Activated gamma-delta T cell (primary cell): ENCODE measurements at regions not wholly inside any gene's neighbourhood (a gene's known extent, or its start where the extent isn't known, plus 50 kb on each side); places are given as distances from the start of the nearest gene placed in this dataset.
"Not testable (repeated sequence)": the region's sequence is repeated elsewhere in the genome, so short reads cannot be mapped to it uniquely, and the experiment has no call there.

ENCODE experiments used
- DNase-seq: peaks from one replicate; lab custom pipeline; 2025; lab: John Stamatoyannopoulos, UW

DNA sequence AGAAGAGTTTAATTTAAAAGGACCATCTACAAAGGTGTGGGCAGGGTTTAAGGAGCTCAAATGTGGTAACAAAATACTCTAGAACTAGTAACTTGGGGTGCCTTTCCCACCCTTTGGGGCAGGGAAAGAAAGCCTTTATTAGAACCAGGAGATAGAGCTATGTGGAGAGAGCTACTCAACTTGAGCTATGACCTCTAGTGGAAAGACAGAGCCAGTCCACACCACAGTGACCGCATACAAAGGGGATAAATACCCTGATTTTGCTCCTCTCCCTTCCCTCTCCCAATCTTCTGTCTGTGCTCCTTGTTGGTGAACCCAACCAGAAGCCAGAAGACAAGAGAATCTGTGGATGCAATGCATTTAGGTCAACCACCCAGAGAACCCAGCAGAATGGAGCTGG is 54.4 kb upstream of the JAK1 start:
- no peak for DNase-seq

DNA sequence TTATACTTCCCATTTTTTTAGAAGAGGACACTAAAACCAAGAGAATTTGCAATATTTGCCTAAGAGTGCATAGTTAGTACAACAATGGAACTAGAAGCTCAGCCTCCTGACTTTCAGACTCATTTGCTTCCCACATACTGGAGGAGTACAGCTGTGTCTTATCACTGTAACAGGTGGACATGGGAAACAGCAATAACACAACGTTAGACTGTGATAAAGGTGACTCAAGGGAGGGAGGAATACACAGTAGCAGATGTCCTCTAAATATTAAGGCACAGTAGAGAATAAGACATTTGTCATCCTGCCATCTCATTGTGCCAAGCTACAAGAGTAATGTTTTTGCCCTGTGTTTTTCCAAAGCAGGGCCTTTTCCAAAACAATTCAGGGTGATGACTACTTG is 55.4 kb upstream of the JAK1 start:
- no peak for DNase-seq

DNA sequence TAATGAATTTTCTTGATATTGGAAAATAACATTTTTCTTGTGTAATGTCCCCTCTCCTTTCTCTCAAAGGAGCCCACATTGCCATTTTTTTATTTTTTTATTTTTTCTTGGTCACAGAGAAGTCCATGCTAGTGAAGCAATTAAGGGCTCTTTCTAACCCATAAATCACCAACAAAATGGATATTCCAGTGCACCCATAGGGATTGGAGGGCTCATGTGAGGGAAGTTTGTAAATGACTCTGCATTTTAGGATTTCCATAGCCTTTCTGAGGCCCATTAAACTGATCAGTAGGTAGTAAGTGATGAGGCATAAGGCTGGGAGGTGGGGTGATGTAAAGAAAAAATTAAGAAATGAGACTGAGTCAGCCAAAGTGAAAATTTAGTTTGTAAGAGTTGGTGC is 55.9 kb upstream of the JAK1 start:
- no peak for DNase-seq

DNA sequence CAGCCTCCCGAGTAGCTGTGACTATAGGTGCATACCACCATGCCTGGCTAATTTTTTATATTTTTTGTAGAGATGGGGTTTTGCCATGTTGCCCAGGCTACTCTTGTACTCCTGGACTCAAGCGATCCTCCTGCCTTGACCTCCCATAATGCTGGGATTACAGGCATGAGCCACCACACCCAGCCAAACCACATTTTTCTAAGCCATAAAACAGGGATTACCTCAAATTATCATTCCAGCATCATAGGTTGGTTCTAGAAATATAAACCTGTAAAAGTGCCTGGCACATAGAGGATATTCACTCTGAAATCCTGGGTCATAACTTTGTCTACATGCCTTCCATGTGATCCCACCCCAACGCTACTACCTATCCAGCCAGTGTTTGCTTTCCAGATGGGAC is 59.4 kb upstream of the JAK1 start:
- no peak for DNase-seq

DNA sequence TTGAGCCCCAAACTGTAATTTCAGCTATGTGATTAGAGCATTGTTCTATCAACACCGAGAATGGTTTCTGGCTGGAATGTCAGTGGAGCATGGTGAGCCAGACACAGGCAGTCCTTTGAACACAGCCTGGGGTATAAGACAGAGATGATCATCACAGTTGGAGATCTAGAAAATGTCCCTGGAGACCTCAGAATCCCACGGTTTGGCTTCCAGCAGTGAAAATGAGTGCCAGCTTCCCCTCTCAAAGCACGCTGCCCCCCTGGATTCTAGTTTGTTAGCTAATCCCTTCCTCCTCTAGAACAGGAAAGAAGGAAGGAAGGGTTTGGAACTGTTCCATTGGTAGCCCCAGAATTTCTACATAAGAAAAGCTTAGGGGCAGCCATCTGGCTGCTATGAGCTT is 59.9 kb upstream of the JAK1 start:
- no peak for DNase-seq

DNA sequence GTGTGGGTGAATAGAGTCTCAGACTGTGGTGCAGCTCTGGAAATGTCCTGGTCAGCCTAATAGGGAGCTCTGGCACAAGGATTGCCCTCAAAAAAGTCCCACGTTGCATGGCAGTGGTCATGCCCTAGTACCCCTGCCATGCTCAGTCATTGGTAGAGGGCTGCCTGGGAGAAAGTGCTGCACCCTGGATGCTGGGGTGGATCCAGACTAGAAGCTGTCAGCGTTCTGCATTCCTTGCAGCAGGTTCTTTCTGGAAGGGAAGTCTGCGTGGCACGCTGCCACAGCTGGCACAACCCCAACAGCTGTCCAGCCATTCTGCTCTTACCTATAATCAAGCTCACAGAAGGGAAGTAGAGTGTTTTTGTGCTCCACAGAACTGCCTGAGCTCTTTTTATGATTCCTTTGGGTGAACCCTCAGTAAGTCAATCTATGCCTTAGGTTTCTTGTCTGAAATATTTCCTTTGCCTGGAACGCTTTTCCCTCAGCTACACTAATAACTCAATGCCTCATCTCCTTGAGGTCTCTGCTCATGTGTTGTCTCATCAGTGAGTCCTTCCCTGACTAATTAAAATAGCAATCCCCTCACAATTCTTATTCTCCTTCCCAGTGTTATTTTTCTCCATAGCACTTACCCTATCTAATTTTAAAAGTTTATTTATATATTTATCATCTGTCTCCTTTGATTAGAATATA is 61.5 kb upstream of the JAK1 start:
- DNase-seq: no peak

DNA sequence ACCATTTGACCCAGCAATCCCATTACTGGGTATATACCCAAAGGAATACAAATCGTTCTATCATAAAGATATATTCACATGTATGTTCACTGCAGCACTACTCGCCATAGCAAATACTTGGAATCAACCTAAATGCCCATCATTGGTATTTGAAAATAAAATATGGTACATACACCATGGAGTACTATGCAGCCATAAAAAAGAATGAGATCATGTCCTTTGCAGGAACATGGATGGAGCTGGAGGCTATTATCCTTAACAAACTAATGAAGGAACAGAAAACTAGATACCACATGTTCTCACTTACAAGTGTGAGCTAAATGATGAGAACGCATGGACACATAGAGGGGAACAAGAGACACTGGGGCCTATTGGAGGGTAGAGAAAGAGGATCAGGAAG is 63.1 kb upstream of the JAK1 start:
- DNase-seq: not testable (repeated sequence)

DNA sequence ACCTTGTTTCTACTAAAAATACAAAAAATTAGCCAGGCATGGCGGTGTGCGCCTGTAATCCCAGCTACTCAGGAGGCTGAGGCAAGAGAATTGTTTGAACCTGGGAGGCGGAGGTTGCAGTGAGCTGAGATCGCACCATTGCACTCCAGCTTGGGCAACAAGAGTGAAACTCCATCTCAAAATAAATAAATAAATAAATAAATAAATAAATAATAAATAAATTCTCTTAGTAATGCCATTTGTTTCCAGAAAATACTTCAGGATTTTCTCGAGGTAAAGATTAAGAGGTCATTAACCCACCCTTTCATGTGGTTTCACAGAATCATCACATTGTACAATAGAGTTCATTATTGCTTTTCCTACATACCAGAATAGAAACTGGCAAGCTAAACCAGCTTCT is 68.5 kb upstream of the JAK1 start:
- DNase-seq: not testable (repeated sequence)

DNA sequence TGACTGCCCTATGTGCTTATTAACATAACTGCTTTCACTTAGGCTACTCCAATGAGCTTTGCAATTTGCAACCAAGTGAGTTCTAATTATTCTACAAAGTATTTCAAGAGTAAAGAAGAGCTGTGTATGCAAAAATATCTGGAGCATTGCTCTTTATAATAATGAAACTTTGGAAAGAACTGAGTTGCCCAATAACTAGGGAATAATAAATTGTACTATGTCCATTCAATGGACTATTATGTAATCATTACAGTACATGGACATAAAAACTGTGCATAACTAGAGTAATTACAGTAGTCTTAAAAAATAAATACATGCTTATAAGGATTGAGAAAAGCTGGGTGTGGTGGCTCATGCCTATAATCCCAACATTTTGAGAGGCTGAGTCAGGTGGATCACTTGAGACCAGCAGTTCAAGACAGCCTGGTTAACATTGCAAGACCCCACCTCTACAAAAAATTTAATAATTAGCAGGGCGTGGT is 70.3 kb upstream of the JAK1 start:
- no peak for DNase-seq

DNA sequence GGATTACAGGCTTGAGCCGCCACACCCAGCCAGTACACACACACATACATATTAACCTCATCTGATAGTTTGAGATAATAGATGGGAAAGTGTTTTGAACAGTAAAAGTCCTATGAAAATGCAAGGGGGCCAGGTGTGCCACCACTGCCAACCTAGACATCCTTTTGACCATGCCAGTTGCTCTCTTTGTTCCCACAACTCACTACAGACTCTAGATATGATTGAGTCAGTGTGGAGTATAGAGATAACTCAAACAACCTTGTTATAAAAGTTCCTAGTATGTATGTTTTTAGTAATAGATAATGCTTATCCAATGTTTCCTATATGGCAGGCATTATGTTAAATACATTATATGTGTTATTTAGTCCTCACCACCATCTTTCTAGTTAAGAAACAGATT is 72.7 kb upstream of the JAK1 start:
- DNase-seq: no peak

DNA sequence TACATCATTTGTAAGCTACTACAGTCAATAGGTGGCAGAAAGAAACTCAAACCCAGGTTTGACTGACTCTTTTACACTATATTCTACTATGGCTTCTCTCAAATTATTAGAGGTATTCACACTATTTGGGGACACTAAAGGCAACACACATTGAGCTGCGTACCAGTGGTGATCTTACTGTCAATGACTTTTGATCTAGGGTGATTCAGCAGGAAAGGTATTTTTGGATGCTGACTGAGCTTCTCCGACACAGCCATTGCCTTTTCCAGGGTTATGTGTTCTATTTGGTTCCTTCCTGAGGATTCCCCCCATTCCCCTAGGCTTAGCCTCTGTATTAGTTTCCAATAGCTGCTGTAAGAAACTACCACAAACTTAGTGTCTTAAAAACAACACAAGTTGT is 73.2 kb upstream of the JAK1 start:
- no peak for DNase-seq

DNA sequence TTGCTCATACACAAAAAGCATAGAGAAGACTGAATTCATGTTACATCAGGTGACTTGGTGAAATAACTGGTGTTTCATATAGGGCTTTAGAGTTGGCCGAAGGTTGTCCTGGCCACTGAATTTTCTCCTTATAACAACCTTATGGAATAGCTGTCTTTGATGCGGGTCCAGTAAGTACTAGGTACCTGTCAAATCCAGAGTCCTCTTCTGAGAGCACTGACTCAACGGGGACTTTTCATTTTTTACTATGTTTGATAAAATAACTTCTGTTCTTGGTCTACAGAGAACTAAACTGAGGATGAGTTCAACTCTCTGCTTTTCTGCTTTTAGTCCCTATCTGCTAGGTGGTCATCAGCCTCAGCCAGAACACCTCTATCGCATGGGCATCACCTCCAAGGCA is 76.1 kb upstream of the JAK1 start:
- DNase-seq: no peak

DNA sequence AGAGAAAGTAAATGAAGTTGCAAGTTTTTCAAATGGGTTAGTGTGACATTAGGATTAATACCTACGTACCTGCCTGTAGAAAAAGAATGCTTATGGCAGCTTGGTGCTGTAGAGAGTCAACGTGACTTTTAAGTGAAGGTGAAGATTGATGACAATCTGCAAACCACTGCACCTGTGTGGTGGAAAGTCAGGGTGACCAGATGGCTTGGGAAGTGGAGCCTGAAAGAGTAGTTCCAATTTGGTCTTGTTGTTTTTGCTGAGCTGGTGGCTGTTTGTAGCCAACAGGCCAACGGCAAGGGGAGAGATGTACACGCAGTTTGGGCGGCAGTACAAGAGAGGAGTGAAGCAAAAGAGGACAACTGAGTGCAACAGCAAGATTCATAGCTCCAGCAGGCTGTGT is 78.1 kb upstream of the JAK1 start:
- DNase-seq: no peak

DNA sequence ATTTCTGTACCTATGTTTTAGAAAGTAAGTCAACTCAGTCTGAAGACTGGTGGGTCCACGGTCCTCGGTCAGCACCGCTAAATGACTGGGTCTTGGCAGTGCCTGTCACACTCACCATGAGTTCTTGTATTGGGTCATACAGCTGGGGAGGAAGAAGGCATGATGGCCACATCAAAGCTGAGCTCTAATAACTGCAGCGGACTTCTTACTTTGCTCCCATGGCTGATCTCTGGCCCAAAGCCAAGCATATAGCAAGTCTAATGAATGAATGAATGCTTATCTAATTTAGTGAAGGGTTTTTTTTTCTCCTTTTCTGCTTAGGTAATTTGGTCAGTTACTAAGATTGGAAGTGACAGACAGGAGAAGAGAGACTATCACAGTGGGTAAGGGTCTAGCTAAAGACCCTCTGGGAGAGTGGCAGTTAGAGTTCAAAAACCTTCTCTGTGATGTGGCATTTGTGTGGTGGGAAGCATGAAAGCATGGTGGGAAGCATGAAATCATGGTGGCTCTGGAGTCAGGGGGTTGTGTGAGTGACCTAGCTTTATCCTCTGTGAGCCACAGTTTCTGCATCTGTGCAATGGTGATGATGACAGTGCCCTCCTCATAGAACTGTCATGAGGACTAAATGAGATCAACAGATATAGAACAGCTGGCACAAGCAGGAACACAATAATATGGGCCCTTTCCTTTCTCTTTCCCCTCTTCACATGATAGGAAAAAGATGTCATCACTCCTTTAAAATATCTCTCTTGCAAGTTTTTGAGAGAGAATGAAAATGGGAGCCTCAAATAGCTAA is 78.9 kb upstream of the JAK1 start:
- no peak for DNase-seq

DNA sequence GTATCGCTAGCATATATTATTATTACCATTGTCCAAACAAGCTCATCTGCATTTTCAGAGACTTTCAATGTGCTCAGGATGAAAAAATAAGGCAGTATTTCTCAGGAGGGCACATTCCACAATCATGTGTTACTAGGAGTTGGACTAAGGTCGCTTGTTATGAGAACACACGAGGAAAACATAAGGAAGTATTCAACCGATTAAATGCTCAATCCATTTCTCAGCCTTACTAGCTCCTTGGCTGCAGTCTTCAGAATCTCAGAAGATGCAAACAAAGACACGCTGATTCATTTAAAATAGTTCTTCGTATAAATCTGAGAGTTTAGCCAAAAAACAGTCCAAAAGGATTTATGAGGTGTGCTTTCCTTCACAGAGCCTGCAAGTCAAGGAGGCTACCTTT is 82.0 kb upstream of the JAK1 start:
- DNase-seq: no peak

DNA sequence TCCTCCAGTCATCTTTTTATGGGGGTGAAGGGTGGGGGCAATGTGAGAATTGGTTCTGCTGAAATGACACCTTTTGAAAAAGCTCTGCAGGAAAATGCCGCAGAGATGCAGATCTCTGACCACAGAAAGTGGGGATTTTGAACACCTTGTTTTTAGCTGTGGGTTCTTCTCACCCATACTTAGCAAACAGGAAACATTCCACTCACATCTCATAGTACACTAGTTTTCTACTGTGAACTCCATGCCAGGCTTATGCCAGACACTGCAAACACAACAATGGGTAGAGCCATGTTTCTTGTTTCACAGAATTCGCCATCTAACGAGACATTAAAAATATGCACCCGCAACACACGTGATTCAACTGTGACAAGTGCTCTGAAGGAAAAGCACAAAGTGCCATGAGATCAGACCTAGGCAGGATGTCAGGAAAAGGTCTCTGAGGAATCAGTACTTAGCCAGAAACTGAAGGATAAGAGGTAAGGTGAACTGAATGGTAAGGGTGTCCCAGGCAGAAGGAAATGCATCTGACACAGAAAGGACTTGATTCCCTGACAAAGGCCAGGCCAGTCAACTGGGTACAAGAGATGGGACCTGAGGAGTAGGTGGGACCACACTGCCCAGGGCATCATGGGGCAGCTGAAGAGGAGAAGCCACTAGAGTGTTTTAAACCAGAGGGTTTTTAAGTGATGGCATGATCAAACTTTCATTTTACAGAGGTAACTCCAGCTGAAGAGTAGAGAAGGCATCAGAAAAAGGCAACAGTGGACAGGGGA is 83.8 kb upstream of the JAK1 start:
- no peak for DNase-seq

DNA sequence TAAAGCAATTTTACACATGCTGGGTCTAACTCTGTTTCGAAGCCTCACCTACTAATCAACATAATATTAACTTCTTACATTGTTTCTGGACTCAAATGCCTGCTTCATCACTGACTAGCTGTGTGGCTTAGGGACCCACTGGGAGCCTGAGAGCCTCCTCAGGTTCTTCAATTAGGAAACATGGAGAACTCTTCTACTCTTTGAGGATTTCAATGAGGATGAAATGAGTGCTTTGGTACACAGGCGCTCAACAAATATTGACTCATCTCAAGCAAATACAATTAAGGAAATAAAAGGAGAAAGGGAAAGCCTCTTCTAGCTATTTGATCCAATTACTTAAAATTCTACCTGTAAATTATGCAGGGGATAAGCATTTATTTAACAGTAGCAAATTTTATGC is 84.4 kb upstream of the JAK1 start:
- DNase-seq: no peak

DNA sequence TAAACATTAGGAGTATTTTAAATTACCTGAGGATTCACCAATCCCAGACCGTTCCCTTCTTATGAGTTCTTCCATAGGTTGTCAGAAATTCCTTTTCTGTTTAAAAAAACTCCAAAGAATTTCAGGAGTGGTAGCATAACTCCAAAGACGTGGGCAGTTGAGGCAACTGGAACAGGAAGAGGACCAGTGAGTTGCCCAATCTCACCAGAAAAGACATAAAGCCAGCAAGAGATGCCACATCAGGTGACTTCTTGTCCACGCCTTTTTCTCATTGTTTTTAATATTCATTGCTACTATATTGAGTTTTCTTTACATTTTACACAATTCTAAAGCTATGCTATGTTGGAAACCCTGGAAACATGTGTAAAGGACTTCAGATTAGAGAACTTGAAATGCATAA is 88.1 kb upstream of the JAK1 start:
- DNase-seq: no peak

DNA sequence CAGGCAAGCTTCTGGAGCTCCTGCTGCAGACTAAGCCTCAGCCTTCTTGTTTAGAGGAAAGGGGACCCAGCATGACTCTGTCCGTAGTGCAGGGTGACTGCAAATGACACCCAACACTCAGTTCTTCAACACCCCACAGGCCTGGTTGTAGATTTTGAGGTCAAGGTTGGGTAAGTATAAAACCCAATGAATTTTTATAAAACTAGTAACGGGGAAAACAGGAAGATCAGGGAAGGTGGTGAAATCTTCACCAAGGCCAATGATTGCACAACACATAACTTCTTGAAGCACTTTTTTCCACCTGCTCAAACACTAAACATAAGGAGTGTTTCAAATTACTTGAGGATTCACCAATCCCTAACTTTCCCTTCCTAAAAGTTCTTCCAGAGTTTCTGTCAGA is 89.4 kb upstream of the JAK1 start:
- no peak for DNase-seq

DNA sequence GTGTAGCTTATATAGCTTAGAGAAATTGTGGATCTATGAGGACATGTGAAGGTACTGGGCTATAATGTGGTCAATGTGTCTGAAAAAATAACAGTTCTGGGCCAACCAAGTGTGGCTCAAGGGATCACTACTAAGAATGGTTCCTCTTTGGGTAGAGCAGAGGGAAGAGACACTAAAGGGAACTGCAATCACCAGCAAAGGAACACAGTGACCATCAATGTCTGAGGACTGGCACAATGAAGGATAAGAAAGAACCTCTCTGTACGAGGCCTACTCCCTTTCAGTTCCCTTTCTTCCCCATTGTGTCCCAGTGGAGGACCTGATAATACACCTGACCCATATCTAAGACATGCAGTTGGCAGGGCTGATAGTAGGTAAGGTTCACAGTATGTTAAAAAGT is 89.9 kb upstream of the JAK1 start:
- DNase-seq: no peak

DNA sequence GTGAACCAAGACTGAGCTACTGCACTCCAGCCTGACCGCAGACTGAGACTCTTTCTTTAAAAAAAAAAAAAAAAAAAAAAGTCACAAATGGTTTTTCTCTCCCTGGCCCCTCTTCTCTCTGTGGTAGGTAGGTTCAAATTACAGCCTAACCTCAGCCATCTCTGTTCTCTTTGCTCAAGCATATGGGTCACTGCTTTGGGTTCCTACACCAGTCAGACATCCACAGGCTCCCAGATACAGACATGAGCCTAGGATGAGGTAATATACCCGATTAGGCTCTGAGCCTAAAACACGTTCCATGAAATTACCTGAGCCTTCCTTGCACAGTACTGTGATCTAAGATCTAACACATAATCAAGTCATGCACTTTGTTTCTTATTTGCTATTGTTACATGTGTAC is 90.5 kb upstream of the JAK1 start:
- no peak for DNase-seq

DNA sequence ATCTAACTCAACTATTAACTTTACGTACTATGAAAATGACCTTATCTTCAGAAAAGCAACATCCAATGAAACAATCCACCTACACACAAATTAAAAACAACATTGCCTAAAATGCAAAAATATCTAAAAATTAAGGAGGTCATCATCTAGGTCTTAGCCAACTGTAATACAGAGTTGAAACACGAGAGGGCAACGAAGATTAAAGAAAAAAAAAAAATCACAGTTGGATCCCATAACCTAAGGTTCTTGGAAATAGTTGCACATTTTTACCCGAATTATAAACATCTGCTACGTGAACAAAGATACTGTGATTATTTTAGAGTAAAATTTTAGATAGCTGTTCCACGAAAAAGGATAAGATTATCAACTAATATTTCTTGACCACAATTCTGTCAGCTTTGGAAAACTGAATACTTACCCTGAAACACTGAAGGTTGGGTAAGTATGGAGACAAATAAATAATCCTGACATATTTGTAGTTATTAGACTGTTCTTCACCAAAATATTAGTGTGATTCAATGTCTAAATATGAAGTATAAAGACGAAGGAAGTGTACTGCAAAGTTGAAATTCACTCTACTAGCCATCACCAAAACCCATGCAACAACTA is 88.0 kb upstream of the AK4 start:
- DNase-seq: no peak

DNA sequence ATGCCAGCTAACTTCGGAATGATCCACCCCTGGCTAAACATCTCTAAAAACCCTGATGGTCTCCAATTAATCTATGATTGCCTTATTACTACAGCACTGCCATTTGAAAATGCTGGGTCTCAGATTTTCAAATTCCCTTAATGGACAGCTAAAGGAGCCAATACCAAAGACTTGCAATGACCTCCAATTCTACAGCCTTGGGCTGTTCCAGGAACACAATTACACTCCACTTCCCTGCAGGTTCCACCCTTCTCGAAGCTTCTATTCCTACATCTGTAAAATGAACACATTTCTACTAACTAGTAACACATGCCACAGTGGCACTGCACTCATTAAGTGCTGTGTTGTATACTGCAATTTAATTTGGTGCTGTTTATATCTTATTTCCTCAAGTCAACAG is 85.7 kb upstream of the AK4 start:
- DNase-seq: no peak
